Naive thymus-derived CD4-positive, alpha-beta T cell (primary cell): ENCODE measurements at regions not wholly inside any gene's neighbourhood (a gene's known extent, or its start where the extent isn't known, plus 50 kb on each side); places are given as distances from the start of the nearest gene placed in this dataset.

Experiments used
- ATAC-seq: fragments of 150-1000 bp; cut with Tn5 transposase; 2 replicates; pipeline ENCODE4 v1.10.0; 2021; ENCODE audit warnings: mild to moderate bottlenecking, moderate library complexity
- CTCF ChIA-PET: fragments of 350-600 bp; sonication (Branson Sonifier 250); formaldehyde crosslinking; loops from one replicate; lab custom pipeline; 2021; ENCODE audit warnings: antibody characterized with exemption; lab: Charles Lee
- POLR2A ChIA-PET: fragments of 350-600 bp; sonication (Branson Sonifier 250); formaldehyde crosslinking; loops from one replicate; lab custom pipeline; 2021; ENCODE audit warnings: antibody characterized with exemption, inconsistent platforms; lab: Charles Lee
- DNase-seq, 9 donors: peaks; one replicate each; pipeline versions ENCODE4 v3.0.0 to v3.0.0-alpha.2; 2020 to 2022; ENCODE audit warnings: mixed read lengths in 1 of 9
- H3K27ac ChIP-seq: one replicate; pipeline ENCODE4 v1.7.0; 2013; ENCODE audit warnings: mild to moderate bottlenecking, low read depth, low read length, moderate library complexity
- H3K27me3 ChIP-seq, 2 donors: one replicate each; pipeline ENCODE4 v1.7.0; 2013; ENCODE audit warnings: low read length in 2 of 2, mild to moderate bottlenecking in 2 of 2, moderate library complexity in 2 of 2; ENCODE audit not compliant: control insufficient read depth in 2 of 2, insufficient read depth in 2 of 2
- H3K36me3 ChIP-seq, 3 experiments: 1 replicate in 2 of 3; 2 replicates in 1 of 3; pipeline ENCODE4 v1.7.0; 2013; ENCODE audit warnings: low read length in 3 of 3, mild to moderate bottlenecking in 3 of 3, moderate library complexity in 1 of 3; ENCODE audit not compliant: insufficient read depth in 3 of 3, control insufficient read depth in 2 of 3
- H3K4me1 ChIP-seq, 2 donors: one replicate each; pipeline ENCODE4 v1.7.0; 2013; ENCODE audit warnings: low read length in 2 of 2, mild to moderate bottlenecking in 2 of 2, moderate library complexity in 1 of 2; ENCODE audit not compliant: control insufficient read depth in 2 of 2, insufficient read depth in 2 of 2
- H3K4me3 ChIP-seq: 2 replicates; pipeline ENCODE4 v1.7.0; 2013; ENCODE audit warnings: mild to moderate bottlenecking, low read length
- H3K9me3 ChIP-seq, 3 experiments: 1 replicate in 2 of 3; 2 replicates in 1 of 3; pipeline ENCODE4 v1.7.0; 2013; ENCODE audit warnings: low read length in 3 of 3; ENCODE audit not compliant: control insufficient read depth in 2 of 3
- H3K27ac Mint-ChIP-seq, 9 donors: one replicate each; pipeline ENCODE4 v1.8.0; 2020 to 2022; ENCODE audit warnings: mixed read lengths in 9 of 9, mild to moderate bottlenecking in 8 of 9, moderate library complexity in 5 of 9, inconsistent platforms in 2 of 9
- H3K27me3 Mint-ChIP-seq, 5 donors: one replicate each; pipeline ENCODE4 v1.8.0; 2021 to 2022; ENCODE audit warnings: mixed read lengths in 5 of 5, mild to moderate bottlenecking in 1 of 5
- H3K36me3 Mint-ChIP-seq, 5 donors: one replicate each; pipeline ENCODE4 v1.8.0; 2020 to 2022; ENCODE audit warnings: mixed read lengths in 5 of 5, mild to moderate bottlenecking in 3 of 5, inconsistent platforms in 1 of 5
- H3K4me1 Mint-ChIP-seq, 7 donors: one replicate each; pipeline ENCODE4 v1.8.0; 2020 to 2022; ENCODE audit warnings: mixed read lengths in 7 of 7, mild to moderate bottlenecking in 3 of 7, inconsistent platforms in 1 of 7
- H3K4me3 Mint-ChIP-seq, 10 donors: one replicate each; pipeline ENCODE4 v1.8.0; 2020 to 2022; ENCODE audit warnings: mild to moderate bottlenecking in 10 of 10, mixed read lengths in 10 of 10, moderate library complexity in 6 of 10, inconsistent platforms in 2 of 10
- H3K9me3 Mint-ChIP-seq, 11 donors: one replicate each; pipeline ENCODE4 v1.8.0; 2020 to 2022; ENCODE audit warnings: mixed read lengths in 11 of 11, mild to moderate bottlenecking in 4 of 11, inconsistent platforms in 1 of 11, moderate library complexity in 1 of 11
- intact Hi-C, 2 donors: fragments of 100-400 bp; cut with micrococcal nuclease; formaldehyde crosslinking; loops; one replicate each; pipeline ENCODE4 v1.15.1; 2023

DNA sequence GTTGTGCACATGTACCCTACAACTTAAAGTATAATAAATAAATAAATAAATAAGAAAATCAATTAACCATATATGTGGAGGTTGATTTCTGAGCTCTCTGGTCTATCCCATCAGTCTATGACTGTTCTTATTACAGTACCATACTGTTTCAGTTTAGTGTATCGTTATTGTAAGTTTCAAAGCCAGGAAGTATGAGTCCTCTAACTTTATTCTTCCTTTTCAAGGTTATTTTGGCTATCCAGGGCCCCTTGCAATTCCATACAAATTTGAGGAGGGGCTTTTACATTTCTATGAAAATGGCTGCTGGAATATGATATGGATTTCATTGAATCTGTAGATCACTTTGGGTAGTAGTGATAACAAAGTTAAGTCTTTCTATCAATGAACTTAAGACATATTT lies 96.9 kb upstream of the BCL9 start:
- H3K36me3 ChIP-seq: no peaks in the 10 kb centered on the region
- Mint-ChIP-seq H3K27me3 (peaks cover 0 to 52% (median 22%) of the 10 kb centered on the region in 5 donors), H3K9me3 (peaks cover 20 to 88% (median 43%) of the 10 kb centered on the region in 11 donors), H3K4me3 (no peak overlapping the region), H3K27ac (no peak overlapping the region), H3K36me3 (peaks cover 0 to 27% (median 8%) of the 10 kb centered on the region in 5 donors), H3K4me1 (no peaks in the 10 kb centered on the region)
- no peaks in the 10 kb centered on the region for H3K4me1 ChIP-seq
- no peak overlapping the region for H3K4me3 ChIP-seq
- DNase-seq (no peak), ATAC-seq (no peak)
- intact Hi-C loops: no loop called here
- H3K9me3 ChIP-seq: peaks cover 0 to 6% (median 0%) of the 10 kb centered on the region in 3 experiments
- ChIA-PET CTCF (no interaction called here), POLR2A (interaction anchor here (0.5 kb wide), 1 partner anchor 410 kb away, joined by 3 read pairs; no protein-coding TSS in a partner anchor)
- H3K27me3 ChIP-seq: no peaks in the 10 kb centered on the region
- no peak overlapping the region for H3K27ac ChIP-seq

DNA sequence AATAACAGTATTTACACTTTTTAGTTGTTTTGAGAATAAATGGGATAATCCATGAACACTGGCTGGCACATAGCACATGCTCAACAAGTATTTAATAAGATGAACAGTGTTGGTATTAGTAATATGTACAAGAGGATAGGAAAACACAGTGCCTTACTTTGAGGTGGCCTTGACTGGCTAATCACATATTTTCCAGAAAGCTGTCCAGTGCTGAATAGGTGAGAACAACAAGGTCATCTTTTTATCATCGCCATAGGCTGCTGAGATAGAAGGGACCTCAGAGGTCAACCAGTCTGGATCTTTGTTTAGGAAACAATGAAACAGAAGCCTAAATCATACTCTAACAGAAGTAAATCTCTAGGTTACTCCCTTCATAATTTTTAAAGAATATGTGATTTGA lies 89.7 kb upstream of the BCL9 start:
- Histone ChIP-seq H3K4me3 (no peak overlapping the region), H3K27me3 (no peaks in the 10 kb centered on the region), H3K27ac (no peak overlapping the region), H3K4me1 (no peaks in the 10 kb centered on the region), H3K36me3 (no peaks in the 10 kb centered on the region), H3K9me3 (no peaks in the 10 kb centered on the region)
- POLR2A ChIA-PET: no interaction called here
- H3K4me3 Mint-ChIP-seq: no peak overlapping the region
- peaks cover 0 to 30% (median 10%) of the 10 kb centered on the region in 11 donors for H3K9me3 Mint-ChIP-seq
- H3K36me3 Mint-ChIP-seq: peaks cover 0 to 10% (median 0%) of the 10 kb centered on the region in 5 donors
- ATAC-seq (no peak), DNase-seq (no peak)
- H3K4me1 Mint-ChIP-seq: no peaks in the 10 kb centered on the region
- intact Hi-C loops: no loop called here
- H3K27me3 Mint-ChIP-seq: peaks cover 2 to 40% (median 26%) of the 10 kb centered on the region in 5 donors
- CTCF ChIA-PET: no interaction called here
- H3K27ac Mint-ChIP-seq: no peak overlapping the region

DNA sequence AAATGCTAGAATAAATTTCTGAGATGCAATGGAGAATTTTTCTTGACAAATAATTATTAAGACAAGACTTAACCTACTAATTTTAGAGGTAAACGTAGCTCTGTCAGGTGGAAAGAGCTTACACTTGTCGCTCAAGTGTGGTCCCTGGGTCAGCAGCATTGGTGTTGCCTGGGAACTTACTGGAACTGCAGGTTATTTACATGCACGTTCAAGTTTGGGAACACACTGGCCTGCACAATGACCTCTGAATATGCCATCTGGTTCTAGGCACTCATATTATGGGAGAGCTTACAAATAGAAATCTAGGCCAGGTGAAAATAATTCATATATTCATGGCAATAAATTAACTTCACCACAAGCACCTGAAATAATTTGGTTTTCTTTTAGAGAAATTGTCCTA lies 88.5 kb upstream of the BCL9 start:
- CTCF ChIA-PET: no interaction called here
- no peak overlapping the region for H3K4me3 Mint-ChIP-seq
- Histone ChIP-seq H3K36me3 (no peaks in the 10 kb centered on the region), H3K9me3 (no peaks in the 10 kb centered on the region), H3K27me3 (no peaks in the 10 kb centered on the region), H3K4me1 (no peaks in the 10 kb centered on the region), H3K27ac (no peak overlapping the region), H3K4me3 (no peak overlapping the region)
- ATAC-seq: no peak
- H3K27ac Mint-ChIP-seq: no peak overlapping the region
- H3K9me3 Mint-ChIP-seq: peaks cover 0 to 18% (median 4%) of the 10 kb centered on the region in 11 donors
- intact Hi-C loops: no loop called here
- H3K4me1 Mint-ChIP-seq: no peaks in the 10 kb centered on the region
- no peaks in the 10 kb centered on the region for H3K36me3 Mint-ChIP-seq
- H3K27me3 Mint-ChIP-seq: peaks cover 5 to 35% (median 19%) of the 10 kb centered on the region in 5 donors
- POLR2A ChIA-PET: no interaction called here
- no peak for DNase-seq

DNA sequence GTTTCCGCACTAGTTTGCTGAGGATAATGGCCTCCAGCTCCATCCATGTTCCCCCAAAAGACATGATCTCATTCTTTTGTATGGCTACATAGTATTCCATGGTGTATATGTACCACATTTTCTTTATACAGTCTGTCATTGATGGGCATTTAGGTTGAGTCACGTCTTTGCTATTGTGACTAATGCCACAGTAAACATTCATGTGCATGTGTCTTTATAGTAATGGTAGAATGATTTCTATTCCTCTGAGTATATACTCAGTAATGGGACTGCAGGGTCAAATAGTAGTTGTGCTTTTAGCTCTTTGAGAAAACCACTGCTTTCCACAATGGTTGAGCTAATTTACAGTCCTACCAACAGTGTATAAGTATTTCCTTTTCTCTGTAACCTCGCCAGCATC lies 78.3 kb upstream of the BCL9 start:
- Histone ChIP-seq H3K9me3 (peaks cover 0 to 12% (median 0%) of the 10 kb centered on the region in 3 experiments), H3K4me1 (no peaks in the 10 kb centered on the region), H3K36me3 (no peaks in the 10 kb centered on the region), H3K4me3 (no peak overlapping the region), H3K27ac (no peak overlapping the region), H3K27me3 (no peaks in the 10 kb centered on the region)
- Mint-ChIP-seq H3K4me3 (no peak overlapping the region), H3K9me3 (peaks cover 9 to 49% (median 23%) of the 10 kb centered on the region in 11 donors), H3K27me3 (peaks cover 34 to 60% (median 51%) of the 10 kb centered on the region in 5 donors), H3K36me3 (peaks cover 0 to 11% (median 1%) of the 10 kb centered on the region in 5 donors), H3K27ac (no peak overlapping the region), H3K4me1 (no peaks in the 10 kb centered on the region)
- ChIA-PET POLR2A (no interaction called here), CTCF (no interaction called here)
- ATAC-seq (no peak), DNase-seq (no peak)
- intact Hi-C loops: no loop called here

DNA sequence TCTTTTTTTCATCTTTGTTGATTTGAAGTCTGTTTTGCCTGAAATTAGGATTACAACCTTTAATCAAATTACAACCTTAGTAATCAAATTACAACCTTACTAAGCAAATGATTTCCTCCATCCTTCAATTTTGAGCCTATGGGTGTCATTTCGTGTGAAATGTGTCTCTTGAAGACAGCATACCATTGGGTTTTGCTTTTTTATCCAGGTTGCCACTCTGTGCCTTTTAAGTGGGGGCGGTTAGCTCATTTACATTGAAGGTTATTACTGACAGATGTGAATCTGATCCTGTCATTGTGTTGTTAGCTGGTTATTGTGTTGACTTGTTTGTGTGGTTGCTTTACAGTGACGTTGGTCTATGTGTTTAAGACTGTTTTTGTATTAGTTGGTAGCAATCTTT lies 74.8 kb upstream of the BCL9 start:
- DNase-seq: no peak
- Histone ChIP-seq H3K4me3 (no peak overlapping the region), H3K27me3 (peaks cover 0 to 5% of the 10 kb centered on the region in 2 donors), H3K27ac (no peak overlapping the region), H3K36me3 (no peaks in the 10 kb centered on the region), H3K9me3 (peaks cover 0 to 12% (median 0%) of the 10 kb centered on the region in 3 experiments), H3K4me1 (no peaks in the 10 kb centered on the region)
- no peak overlapping the region for H3K27ac Mint-ChIP-seq
- H3K27me3 Mint-ChIP-seq: peaks cover 36 to 72% (median 67%) of the 10 kb centered on the region in 5 donors
- intact Hi-C loops: no loop called here
- H3K4me3 Mint-ChIP-seq: no peak overlapping the region
- no peaks in the 10 kb centered on the region for H3K4me1 Mint-ChIP-seq
- peaks cover 0 to 17% (median 3%) of the 10 kb centered on the region in 5 donors for H3K36me3 Mint-ChIP-seq
- ChIA-PET POLR2A (no interaction called here), CTCF (no interaction called here)
- no peak for ATAC-seq
- peaks cover 9 to 53% (median 20%) of the 10 kb centered on the region in 11 donors for H3K9me3 Mint-ChIP-seq

DNA sequence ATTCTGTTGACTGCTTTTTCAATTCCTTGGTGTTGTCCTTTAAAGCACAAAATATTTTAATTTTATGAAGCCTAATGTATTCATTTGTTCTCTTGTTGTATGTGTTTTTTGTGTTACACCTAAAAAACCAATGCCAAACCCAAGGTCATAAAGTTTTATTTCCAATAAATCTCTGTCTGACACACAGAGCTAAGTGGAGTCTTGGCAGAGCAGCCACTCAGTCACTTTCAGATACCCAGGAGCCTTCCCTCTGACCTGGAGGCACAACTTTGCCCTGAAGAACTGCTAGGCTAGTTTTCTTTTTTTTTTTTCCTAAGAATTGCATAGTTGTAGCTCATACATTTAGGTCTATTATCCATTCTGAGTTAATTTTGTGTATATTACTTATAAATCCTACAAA lies 71.2 kb upstream of the BCL9 start:
- ATAC-seq (no peak), DNase-seq (no peak)
- Mint-ChIP-seq H3K27ac (no peak overlapping the region), H3K4me1 (no peaks in the 10 kb centered on the region), H3K27me3 (peaks cover 24 to 69% (median 58%) of the 10 kb centered on the region in 5 donors), H3K36me3 (peaks cover 0 to 17% (median 3%) of the 10 kb centered on the region in 5 donors), H3K9me3 (peaks cover 9 to 31% (median 20%) of the 10 kb centered on the region in 11 donors), H3K4me3 (no peak overlapping the region)
- intact Hi-C loops: no loop called here
- Histone ChIP-seq H3K9me3 (peaks cover 0 to 12% (median 0%) of the 10 kb centered on the region in 3 experiments), H3K27me3 (peaks cover 0 to 5% of the 10 kb centered on the region in 2 donors), H3K4me3 (no peak overlapping the region), H3K36me3 (no peaks in the 10 kb centered on the region), H3K4me1 (no peaks in the 10 kb centered on the region), H3K27ac (no peak overlapping the region)
- CTCF ChIA-PET: no interaction called here
- POLR2A ChIA-PET: no interaction called here

DNA sequence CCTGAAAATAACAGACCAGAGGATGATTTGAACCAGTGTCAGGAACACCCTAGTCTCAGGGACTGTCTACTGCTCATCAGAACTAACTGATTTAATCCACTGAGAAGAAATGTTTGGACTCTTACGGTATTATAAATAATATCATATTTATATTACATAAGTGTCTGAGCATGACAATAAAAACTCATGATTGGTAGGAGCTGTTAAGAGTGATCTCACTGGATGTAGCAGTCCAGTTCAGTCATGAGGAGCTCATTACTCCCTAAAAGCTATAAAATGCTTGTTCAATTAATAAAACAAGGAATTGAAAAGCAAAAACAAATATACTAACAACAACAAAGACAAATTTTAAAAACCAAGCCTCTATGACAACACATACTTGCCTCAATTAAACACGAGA lies 68.8 kb upstream of the BCL9 start:
- ATAC-seq (no peak), DNase-seq (no peak)
- Mint-ChIP-seq H3K4me3 (no peak overlapping the region), H3K27me3 (peaks cover 9 to 45% (median 34%) of the 10 kb centered on the region in 5 donors), H3K4me1 (peaks cover 0 to 4% (median 0%) of the 10 kb centered on the region in 7 donors), H3K36me3 (peaks cover 0 to 10% (median 0%) of the 10 kb centered on the region in 5 donors), H3K9me3 (peaks cover 0 to 9% (median 4%) of the 10 kb centered on the region in 11 donors), H3K27ac (no peak overlapping the region)
- Histone ChIP-seq H3K4me1 (no peaks in the 10 kb centered on the region), H3K27me3 (peaks cover 0 to 5% of the 10 kb centered on the region in 2 donors), H3K9me3 (no peaks in the 10 kb centered on the region), H3K4me3 (no peak overlapping the region), H3K36me3 (no peaks in the 10 kb centered on the region), H3K27ac (no peak overlapping the region)
- intact Hi-C loops: no loop called here
- CTCF ChIA-PET: no interaction called here
- POLR2A ChIA-PET: interaction anchor here (0.7 kb wide), 1 partner anchor 63 kb away, joined by 3 read pairs; no protein-coding TSS in a partner anchor
